HG03378 (cell line): ENCODE measurements at regions not wholly inside any gene's neighbourhood (a gene's known extent, or its start where the extent isn't known, plus 50 kb on each side); places are given as distances from the start of the nearest gene placed in this dataset.
"Not testable (repeated sequence)": the region's sequence is repeated elsewhere in the genome, so short reads cannot be mapped to it uniquely, and the experiment has no call there.

Source experiments
- ATAC-seq: cut with Tn5 transposase; IDR thresholded peaks from one replicate; pipeline ENCODE4 v1.9.1; 2021; ENCODE audit warnings: mild to moderate bottlenecking, moderate library complexity; ENCODE audit not compliant: unreplicated experiment

- ATAC-seq: no peak
Observed at GRCh38 chr7:91355695-91356435, 91.6 kb downstream of the FZD1 start.

- no peak for ATAC-seq
Observed at GRCh38 chr7:91356915-91357314, 92.7 kb downstream of the FZD1 start.

- no peak for ATAC-seq
Observed at GRCh38 chr7:91357379-91357778, 93.1 kb downstream of the FZD1 start.

- no peak for ATAC-seq
Observed at GRCh38 chr7:91357901-91358300, 93.7 kb downstream of the FZD1 start.

- no peak for ATAC-seq
Observed at GRCh38 chr7:91358303-91358702, 94.1 kb downstream of the FZD1 start.

- ATAC-seq: not testable (repeated sequence)
Observed at GRCh38 chr7:91365097-91365496, 100.9 kb downstream of the FZD1 start.

- ATAC-seq: no peak
Observed at GRCh38 chr7:91366091-91366490, 101.9 kb downstream of the FZD1 start.

GRCh38 chr7:91367812-91368578, 103.8 kb downstream of the FZD1 start:
- ATAC-seq: no peak

- ATAC-seq: no peak
Observed at GRCh38 chr7:91372323-91372722, 108.1 kb downstream of the FZD1 start.

GRCh38 chr7:91373111-91373800, 109.0 kb downstream of the FZD1 start:
- no peak for ATAC-seq

GRCh38 chr7:91374321-91374989, 110.2 kb downstream of the FZD1 start:
- ATAC-seq: no peak

- ATAC-seq: no peak
Observed at GRCh38 chr7:91375378-91375777, 111.1 kb downstream of the FZD1 start.

- no peak for ATAC-seq
Observed at GRCh38 chr7:91378131-91378530, 113.9 kb downstream of the FZD1 start.

GRCh38 chr7:91379236-91379635, 115.0 kb downstream of the FZD1 start:
- no peak for ATAC-seq

GRCh38 chr7:91379991-91380390, 115.8 kb downstream of the FZD1 start:
- ATAC-seq: no peak

- no peak for ATAC-seq
Observed at GRCh38 chr7:91383053-91383904, 119.0 kb downstream of the FZD1 start.

- no peak for ATAC-seq
Observed at GRCh38 chr7:91383905-91384274, 119.7 kb downstream of the FZD1 start.

- not testable (repeated sequence) for ATAC-seq
Observed at GRCh38 chr7:91394757-91395156, 130.5 kb downstream of the FZD1 start.

- not testable (repeated sequence) for ATAC-seq
Observed at GRCh38 chr7:91395313-91395712, 131.1 kb downstream of the FZD1 start.

- ATAC-seq: no peak
Observed at GRCh38 chr7:91397096-91397495, 132.9 kb downstream of the FZD1 start.
